ENCODE measurements at regions not wholly inside any gene's neighbourhood (a gene's known extent, or its start where the extent isn't known, plus 50 kb on each side); places are given as distances from the start of the nearest gene placed in this dataset.
"Not testable (repeated sequence)": the region's sequence is repeated elsewhere in the genome, so short reads cannot be mapped to it uniquely, and the experiment has no call there.

- TF ChIP-seq CTCF (IDR thresholded peaks at IDR 0.05; ENCODE audit: borderline replicate concordance, control extremely low read depth, extremely low read depth, insufficient read depth, missing control alignments): no peak
- in situ Hi-C loops (cut with MboI; ENCODE audit: low sequenced_read_pairs, unreplicated experiment): no loop called here
- DNase-seq (ENCODE audit: low spot score): no peak
These were observed 1380.6 kb upstream of the RAG2 start for GRCh38 chr11:37978647-37979046.

- TF ChIP-seq CTCF (IDR thresholded peaks at IDR 0.05; ENCODE audit: borderline replicate concordance, control extremely low read depth, extremely low read depth, insufficient read depth, missing control alignments): no peak
- in situ Hi-C loops (cut with MboI; ENCODE audit: low sequenced_read_pairs, unreplicated experiment): no loop called here
- no peak for DNase-seq (ENCODE audit: low spot score)
These were observed 1375.9 kb upstream of the RAG2 start for GRCh38 chr11:37973941-37974340.

GRCh38 chr11:37972691-37973090, 1374.7 kb upstream of the RAG2 start:
- TF ChIP-seq CTCF (IDR thresholded peaks at IDR 0.05; ENCODE audit: borderline replicate concordance, control extremely low read depth, extremely low read depth, insufficient read depth, missing control alignments): no peak
- DNase-seq (ENCODE audit: low spot score): no peak
- in situ Hi-C loops (cut with MboI; ENCODE audit: low sequenced_read_pairs, unreplicated experiment): no loop called here

- DNase-seq (ENCODE audit: low spot score); in situ Hi-C loops (cut with MboI; ENCODE audit: low sequenced_read_pairs, unreplicated experiment): not testable (repeated sequence)
These were observed 1371.3 kb upstream of the RAG2 start for GRCh38 chr11:37969336-37969735.

- in situ Hi-C loops (cut with MboI; ENCODE audit: low sequenced_read_pairs, unreplicated experiment): no loop called here
- TF ChIP-seq CTCF (IDR thresholded peaks at IDR 0.05; ENCODE audit: borderline replicate concordance, control extremely low read depth, extremely low read depth, insufficient read depth, missing control alignments): no peak
- no peak for DNase-seq (ENCODE audit: low spot score)
These were observed 1370.1 kb upstream of the RAG2 start for GRCh38 chr11:37968148-37968547.

GRCh38 chr11:37967635-37968034, 1369.6 kb upstream of the RAG2 start:
- TF ChIP-seq CTCF (IDR thresholded peaks at IDR 0.05; ENCODE audit: borderline replicate concordance, control extremely low read depth, extremely low read depth, insufficient read depth, missing control alignments): no peak

GRCh38 chr11:37963440-37963839, 1365.4 kb upstream of the RAG2 start:
- no peak for TF ChIP-seq CTCF (IDR thresholded peaks at IDR 0.05; ENCODE audit: borderline replicate concordance, control extremely low read depth, extremely low read depth, insufficient read depth, missing control alignments)
- in situ Hi-C loops (cut with MboI; ENCODE audit: low sequenced_read_pairs, unreplicated experiment): no loop called here
- no peak for DNase-seq (ENCODE audit: low spot score)

More at GRCh38 chr11:37967635-37968034, 1369.6 kb upstream of the RAG2 start:
- DNase-seq (ENCODE audit: low spot score): no peak
- in situ Hi-C loops (cut with MboI; ENCODE audit: low sequenced_read_pairs, unreplicated experiment): no loop called here

Measured in GM13976 (cell line).